ENCODE measurements at regions not wholly inside any gene's neighbourhood (a gene's known extent, or its start where the extent isn't known, plus 50 kb on each side); places are given as distances from the start of the nearest gene placed in this dataset.

DNA sequence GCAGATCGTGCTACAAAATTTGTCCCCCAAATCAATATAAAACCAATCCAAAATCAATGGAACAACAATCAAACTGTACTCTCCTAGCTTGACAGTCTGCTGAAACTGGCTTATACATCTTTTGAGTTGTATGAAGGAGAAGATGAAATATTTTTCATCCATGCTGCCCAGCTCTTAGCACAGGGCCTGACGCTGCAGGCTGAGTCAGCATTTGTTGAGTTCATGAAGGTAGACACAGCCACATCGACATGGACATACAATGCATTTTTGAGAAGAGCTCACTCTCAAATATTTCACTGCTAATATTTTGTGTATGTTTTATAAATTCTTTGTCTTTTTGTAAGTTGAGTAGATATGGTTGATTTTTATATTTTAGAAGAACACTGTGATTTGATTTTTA, 327.3 kb downstream of the OTOL1 start:
- Histone ChIP-seq H3K79me2 (ENCODE audit: insufficient read depth, low read depth, low read length) (no peaks in the 10 kb centered on the region), H3K27ac (ENCODE audit: low read depth, low read length, poor library complexity, severe bottlenecking) (no peak overlapping the region), H3K4me3 (ENCODE audit: low read depth, low read length, poor library complexity, severe bottlenecking) (no peak overlapping the region), H3K4me2 (ENCODE audit: low read length) (no peak overlapping the region), H3K4me1 (ENCODE audit: insufficient read depth, low read length, poor library complexity, severe bottlenecking) (no peaks in the 10 kb centered on the region), H4K20me1 (ENCODE audit: insufficient read depth, low read length) (no peaks in the 10 kb centered on the region), H2AFZ (ENCODE audit: low read length) (no peak overlapping the region), H3K9me2 (ENCODE audit: insufficient read depth, low read length) (no peaks in the 10 kb centered on the region), H3K36me3 (ENCODE audit: insufficient read depth, low read length) (no peaks in the 10 kb centered on the region), H3K9me3 (ENCODE audit: low read length) (no peaks in the 10 kb centered on the region)
- DNase-seq (ENCODE audit: low spot score), result no peak
- ChIA-PET CTCF (ENCODE audit: unreplicated experiment) (no interaction called here), POLR2A (no interaction called here)
- BruUV-seq (replicated peaks), result no TSS peak
- no peak for TF ChIP-seq EZH2phosphoT487 (IDR thresholded peaks at IDR 0.05; ENCODE audit: borderline replicate concordance, low read depth, low read length)
- TF ChIP-seq, protein P1, sequence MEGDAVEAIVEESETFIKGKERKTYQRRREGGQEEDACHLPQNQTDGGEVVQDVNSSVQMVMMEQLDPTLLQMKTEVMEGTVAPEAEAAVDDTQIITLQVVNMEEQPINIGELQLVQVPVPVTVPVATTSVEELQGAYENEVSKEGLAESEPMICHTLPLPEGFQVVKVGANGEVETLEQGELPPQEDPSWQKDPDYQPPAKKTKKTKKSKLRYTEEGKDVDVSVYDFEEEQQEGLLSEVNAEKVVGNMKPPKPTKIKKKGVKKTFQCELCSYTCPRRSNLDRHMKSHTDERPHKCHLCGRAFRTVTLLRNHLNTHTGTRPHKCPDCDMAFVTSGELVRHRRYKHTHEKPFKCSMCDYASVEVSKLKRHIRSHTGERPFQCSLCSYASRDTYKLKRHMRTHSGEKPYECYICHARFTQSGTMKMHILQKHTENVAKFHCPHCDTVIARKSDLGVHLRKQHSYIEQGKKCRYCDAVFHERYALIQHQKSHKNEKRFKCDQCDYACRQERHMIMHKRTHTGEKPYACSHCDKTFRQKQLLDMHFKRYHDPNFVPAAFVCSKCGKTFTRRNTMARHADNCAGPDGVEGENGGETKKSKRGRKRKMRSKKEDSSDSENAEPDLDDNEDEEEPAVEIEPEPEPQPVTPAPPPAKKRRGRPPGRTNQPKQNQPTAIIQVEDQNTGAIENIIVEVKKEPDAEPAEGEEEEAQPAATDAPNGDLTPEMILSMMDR (conservative IDR thresholded peaks at IDR 0.05; ENCODE audit: low read length), result no peak
- intact Hi-C loops (cut with micrococcal nuclease; ENCODE audit: unreplicated experiment), result no loop called here

DNA sequence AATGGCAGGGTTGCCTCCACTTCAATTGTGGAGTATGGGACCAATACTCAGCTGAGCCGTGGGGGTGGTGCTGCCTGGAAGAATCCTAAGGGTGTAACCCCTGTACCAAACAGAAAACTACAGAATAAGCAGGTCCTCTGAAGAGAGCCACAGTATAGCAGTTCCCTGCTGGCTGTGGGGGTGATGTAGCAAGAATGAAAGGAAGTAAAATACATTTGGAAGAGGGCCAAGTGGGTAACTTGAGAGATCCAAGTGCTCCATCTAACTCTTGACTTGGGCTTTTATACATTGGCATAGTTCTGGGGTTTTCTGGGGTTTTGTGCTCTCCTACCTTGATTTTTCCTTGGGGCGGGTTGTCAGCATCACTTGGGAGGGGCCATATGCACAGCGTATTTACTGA, 341.4 kb downstream of the OTOL1 start:
- Histone ChIP-seq H3K27ac (ENCODE audit: low read depth, low read length, poor library complexity, severe bottlenecking) (no peak overlapping the region), H3K4me2 (ENCODE audit: low read length) (no peak overlapping the region), H3K4me1 (ENCODE audit: insufficient read depth, low read length, poor library complexity, severe bottlenecking) (no peaks in the 10 kb centered on the region), H3K4me3 (ENCODE audit: low read depth, low read length, poor library complexity, severe bottlenecking) (no peak overlapping the region), H3K36me3 (ENCODE audit: insufficient read depth, low read length) (no peaks in the 10 kb centered on the region), H4K20me1 (ENCODE audit: insufficient read depth, low read length) (no peaks in the 10 kb centered on the region), H3K9me3 (ENCODE audit: low read length) (no peaks in the 10 kb centered on the region), H3K79me2 (ENCODE audit: insufficient read depth, low read depth, low read length) (no peaks in the 10 kb centered on the region), H3K9me2 (ENCODE audit: insufficient read depth, low read length) (no peaks in the 10 kb centered on the region), H2AFZ (ENCODE audit: low read length) (no peak overlapping the region)
- TF ChIP-seq EZH2phosphoT487 (IDR thresholded peaks at IDR 0.05; ENCODE audit: borderline replicate concordance, low read depth, low read length), result no peak
- TF ChIP-seq, protein P1 (conservative IDR thresholded peaks at IDR 0.05; ENCODE audit: low read length), result no peak
- no TSS peak for BruUV-seq (replicated peaks)
- no peak for DNase-seq (ENCODE audit: low spot score)
- POLR2A ChIA-PET, result interaction anchor here (0.7 kb wide), 1 partner anchor 31 kb away, joined by 3 read pairs; no protein-coding TSS in a partner anchor
- CTCF ChIA-PET (ENCODE audit: unreplicated experiment), result no interaction called here
- intact Hi-C loops (cut with micrococcal nuclease; ENCODE audit: unreplicated experiment), result no loop called here

DNA sequence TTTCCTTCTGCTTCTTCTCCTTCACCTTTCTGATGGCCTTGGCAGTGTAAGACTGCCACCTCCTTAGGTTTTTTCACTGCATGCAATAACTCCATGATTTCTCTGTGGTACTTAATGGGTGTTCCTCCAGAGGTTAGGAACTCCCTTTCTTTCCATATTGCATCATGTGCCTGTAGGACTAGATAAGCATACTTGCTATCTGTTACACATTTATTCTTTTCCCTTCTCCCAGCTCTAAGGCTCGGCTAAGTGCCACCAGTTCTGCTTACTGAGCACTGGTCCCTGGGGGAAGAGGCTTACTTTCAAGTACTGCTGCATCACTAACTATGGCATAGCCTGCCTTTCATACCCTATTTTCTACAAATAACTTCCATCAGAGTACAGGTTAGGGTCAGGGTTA, 351.8 kb downstream of the OTOL1 start:
- intact Hi-C loops (cut with micrococcal nuclease; ENCODE audit: unreplicated experiment), result no loop called here
- Histone ChIP-seq H4K20me1 (ENCODE audit: insufficient read depth, low read length) (no peaks in the 10 kb centered on the region), H3K36me3 (ENCODE audit: insufficient read depth, low read length) (no peaks in the 10 kb centered on the region), H3K4me1 (ENCODE audit: insufficient read depth, low read length, poor library complexity, severe bottlenecking) (no peaks in the 10 kb centered on the region), H3K9me3 (ENCODE audit: low read length) (no peaks in the 10 kb centered on the region), H3K79me2 (ENCODE audit: insufficient read depth, low read depth, low read length) (no peaks in the 10 kb centered on the region), H3K9me2 (ENCODE audit: insufficient read depth, low read length) (no peaks in the 10 kb centered on the region), H3K4me3 (ENCODE audit: low read depth, low read length, poor library complexity, severe bottlenecking) (no peak overlapping the region), H2AFZ (ENCODE audit: low read length) (no peak overlapping the region), H3K4me2 (ENCODE audit: low read length) (no peak overlapping the region), H3K27ac (ENCODE audit: low read depth, low read length, poor library complexity, severe bottlenecking) (no peak overlapping the region)
- POLR2A ChIA-PET, result no interaction called here
- DNase-seq (ENCODE audit: low spot score), result no peak
- no TSS peak for BruUV-seq (replicated peaks)
- CTCF ChIA-PET (ENCODE audit: unreplicated experiment), result no interaction called here
- TF ChIP-seq, protein P1 (conservative IDR thresholded peaks at IDR 0.05; ENCODE audit: low read length), result no peak

Data from OCI-LY7 (cell line).